ENCODE measurements at regions not wholly inside any gene's neighbourhood (a gene's known extent, or its start where the extent isn't known, plus 50 kb on each side); places are given as distances from the start of the nearest gene placed in this dataset.

DNA sequence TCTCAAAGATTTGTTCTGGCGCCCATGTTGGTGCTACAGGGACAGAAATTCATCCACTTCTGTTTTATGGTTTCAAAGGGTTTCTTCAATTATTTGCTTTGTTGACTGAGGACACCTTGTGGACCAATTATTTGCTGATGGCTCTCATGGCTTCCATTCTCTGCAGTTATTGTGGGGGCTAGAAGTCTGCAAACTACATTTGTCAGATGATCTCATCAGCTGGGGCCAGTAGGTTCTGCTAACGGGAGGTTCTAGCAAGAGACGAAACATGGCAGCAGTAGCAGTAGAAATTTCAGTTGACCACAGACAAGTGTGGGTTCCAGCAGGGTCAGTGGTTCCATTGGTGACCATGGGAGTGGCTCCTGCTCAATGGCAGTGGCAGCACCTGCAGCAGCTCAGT, 72.8 kb upstream of the BLCAP start:
- no peak for DNase-seq (ENCODE audit: low read depth)
- no peak overlapping the region for H3K4me3 ChIP-seq (ENCODE audit: control insufficient read depth, low read depth, low read length)
- TF ChIP-seq, protein P1, sequence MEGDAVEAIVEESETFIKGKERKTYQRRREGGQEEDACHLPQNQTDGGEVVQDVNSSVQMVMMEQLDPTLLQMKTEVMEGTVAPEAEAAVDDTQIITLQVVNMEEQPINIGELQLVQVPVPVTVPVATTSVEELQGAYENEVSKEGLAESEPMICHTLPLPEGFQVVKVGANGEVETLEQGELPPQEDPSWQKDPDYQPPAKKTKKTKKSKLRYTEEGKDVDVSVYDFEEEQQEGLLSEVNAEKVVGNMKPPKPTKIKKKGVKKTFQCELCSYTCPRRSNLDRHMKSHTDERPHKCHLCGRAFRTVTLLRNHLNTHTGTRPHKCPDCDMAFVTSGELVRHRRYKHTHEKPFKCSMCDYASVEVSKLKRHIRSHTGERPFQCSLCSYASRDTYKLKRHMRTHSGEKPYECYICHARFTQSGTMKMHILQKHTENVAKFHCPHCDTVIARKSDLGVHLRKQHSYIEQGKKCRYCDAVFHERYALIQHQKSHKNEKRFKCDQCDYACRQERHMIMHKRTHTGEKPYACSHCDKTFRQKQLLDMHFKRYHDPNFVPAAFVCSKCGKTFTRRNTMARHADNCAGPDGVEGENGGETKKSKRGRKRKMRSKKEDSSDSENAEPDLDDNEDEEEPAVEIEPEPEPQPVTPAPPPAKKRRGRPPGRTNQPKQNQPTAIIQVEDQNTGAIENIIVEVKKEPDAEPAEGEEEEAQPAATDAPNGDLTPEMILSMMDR (conservative IDR thresholded peaks at IDR 0.05; ENCODE audit: control insufficient read depth, insufficient read depth, low read depth, low read length): no peak

DNA sequence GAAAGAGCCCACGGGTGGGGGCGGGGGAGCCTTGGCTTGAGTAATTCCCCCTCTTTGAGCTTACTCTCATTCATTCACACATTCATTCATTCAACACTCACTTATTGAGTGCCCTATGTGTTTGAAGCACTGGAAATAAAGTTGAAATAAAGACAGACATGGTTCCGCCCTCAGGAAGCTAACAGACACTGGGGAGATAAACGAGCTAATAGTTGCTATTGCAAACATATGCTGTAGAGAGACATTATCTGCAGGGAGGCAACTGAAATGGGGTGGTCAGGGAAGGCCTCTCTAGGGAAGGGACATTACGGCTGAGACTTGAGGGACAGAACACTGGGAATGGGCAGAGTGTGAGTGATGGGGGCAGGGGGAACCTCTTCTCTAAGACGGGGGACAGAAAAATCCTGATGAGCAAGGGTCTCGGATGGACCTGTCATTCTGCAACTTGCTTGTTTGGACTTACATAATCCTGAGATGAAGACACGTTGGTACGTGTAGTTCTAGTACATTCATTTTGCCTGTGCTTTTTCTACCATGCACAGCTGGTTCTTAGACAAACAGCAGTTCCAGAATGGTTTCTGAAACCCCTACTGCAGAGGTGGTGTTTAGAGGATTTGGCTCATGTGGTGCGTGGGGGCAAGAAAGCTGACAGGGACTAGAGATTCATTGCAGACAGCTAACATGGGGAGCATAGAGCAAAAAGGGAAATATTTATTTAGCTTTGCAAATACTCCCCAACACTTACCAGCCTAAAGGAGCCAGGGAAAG, 71.1 kb upstream of the BLCAP start:
- TF ChIP-seq, protein P1 (conservative IDR thresholded peaks at IDR 0.05; ENCODE audit: control insufficient read depth, insufficient read depth, low read depth, low read length): no peak
- DNase-seq (ENCODE audit: low read depth): no peak
- no peak overlapping the region for H3K4me3 ChIP-seq (ENCODE audit: control insufficient read depth, low read depth, low read length)

DNA sequence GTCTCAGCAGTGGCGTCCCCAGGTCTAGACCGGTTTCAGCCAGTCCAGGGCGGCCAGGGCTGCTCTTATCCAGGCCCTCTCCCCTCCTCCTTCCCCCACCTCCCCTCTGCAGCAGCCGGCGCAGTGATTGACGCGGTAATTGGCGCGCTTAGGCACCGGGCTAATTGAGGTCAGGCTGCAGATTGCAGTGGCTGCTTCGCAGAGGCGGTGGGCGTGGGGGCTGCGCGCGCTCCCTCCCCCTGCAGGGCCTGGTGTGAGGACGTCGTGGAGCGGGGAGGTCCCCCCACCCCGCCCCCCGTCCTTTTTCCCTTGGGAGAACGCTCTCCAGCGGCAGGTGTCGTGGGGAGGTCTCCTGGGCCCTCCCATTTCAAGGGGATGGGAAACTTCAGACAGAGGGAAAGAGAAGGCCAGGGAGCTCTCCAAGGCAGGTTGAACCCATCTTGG, 70.4 kb upstream of the BLCAP start:
- DNase-seq (ENCODE audit: low read depth): no peak
- no peak overlapping the region for H3K4me3 ChIP-seq (ENCODE audit: control insufficient read depth, low read depth, low read length)

DNA sequence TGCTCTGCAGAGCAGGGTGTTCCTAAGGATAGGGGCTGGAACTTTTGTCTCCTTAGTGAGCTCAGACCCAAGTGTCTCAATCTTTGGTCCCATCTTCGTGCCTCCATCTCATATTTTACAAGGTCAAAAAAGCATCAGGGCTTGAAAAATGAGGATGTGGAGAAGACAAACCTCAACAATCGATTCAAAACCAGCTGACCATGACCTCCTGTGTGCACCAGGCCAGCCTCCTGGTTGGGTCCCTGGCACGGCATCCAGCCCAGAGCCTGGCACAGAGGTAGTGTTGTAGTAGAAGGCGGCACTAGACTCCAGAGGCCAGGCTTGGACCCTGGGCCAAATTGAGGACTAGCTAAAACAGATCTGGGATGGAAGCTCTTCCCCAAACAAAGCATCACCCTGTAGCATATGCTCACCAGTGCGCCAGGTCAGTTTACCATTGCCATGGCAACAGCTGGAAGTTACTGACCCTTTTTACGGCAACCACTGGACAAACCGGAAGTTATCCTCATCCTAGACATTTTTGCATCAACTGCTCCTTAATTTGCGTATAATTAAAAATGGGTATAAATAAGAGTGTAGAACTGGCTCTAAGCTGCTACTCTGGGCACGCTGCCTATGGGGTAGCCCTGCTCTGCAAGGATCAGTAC, 69.3 kb upstream of the BLCAP start:
- DNase-seq (ENCODE audit: low read depth): no peak
- no peak overlapping the region for H3K4me3 ChIP-seq (ENCODE audit: control insufficient read depth, low read depth, low read length)
- TF ChIP-seq, protein P1 (conservative IDR thresholded peaks at IDR 0.05; ENCODE audit: control insufficient read depth, insufficient read depth, low read depth, low read length): no peak

More for the DNA sequence above, 70.4 kb upstream of the BLCAP start:
- TF ChIP-seq, protein P1 (conservative IDR thresholded peaks at IDR 0.05; ENCODE audit: control insufficient read depth, insufficient read depth, low read depth, low read length): no peak

DNA sequence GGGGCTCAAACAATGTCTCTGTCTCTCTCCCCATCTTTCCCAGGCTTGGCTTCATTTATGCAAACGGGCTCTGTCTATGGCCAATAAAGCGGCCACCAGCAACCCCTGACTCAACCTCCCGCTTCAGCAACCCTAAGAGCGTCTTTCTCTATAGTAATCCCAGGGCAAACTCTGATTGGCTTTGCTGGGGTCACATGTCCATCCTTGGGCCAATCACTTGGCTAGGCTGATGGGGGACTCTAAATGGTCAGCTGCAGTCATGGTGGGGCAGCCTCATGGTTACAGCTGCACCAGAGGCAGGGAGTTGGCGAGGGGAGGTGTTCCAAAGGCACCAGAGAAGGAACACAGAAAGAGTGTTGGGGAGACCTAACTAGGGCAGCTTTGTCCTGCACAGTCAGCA, 68.5 kb upstream of the BLCAP start:
- no peak for DNase-seq (ENCODE audit: low read depth)
- TF ChIP-seq, protein P1 (conservative IDR thresholded peaks at IDR 0.05; ENCODE audit: control insufficient read depth, insufficient read depth, low read depth, low read length): no peak
- no peak overlapping the region for H3K4me3 ChIP-seq (ENCODE audit: control insufficient read depth, low read depth, low read length)

DNA sequence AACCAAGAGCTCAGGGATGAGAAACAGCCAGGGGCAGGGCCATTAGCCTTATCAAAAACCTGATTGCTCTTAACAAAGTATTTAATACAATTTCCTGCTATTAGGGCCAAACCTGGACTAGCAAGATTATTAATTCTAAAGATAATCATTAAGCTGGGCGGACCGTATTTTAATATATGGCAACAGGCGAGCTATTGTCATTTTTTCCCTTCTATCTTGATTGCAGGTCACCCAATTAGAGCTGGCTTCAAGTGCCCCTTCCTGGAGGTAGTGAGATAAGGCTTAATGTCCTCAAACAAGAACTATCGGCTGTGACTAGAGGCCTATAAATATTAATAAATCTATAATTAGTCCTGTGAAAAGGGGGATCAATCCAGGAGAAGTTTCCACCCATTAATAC, 66.0 kb upstream of the BLCAP start:
- TF ChIP-seq, protein P1 (conservative IDR thresholded peaks at IDR 0.05; ENCODE audit: control insufficient read depth, insufficient read depth, low read depth, low read length): no peak
- no peak for DNase-seq (ENCODE audit: low read depth)
- H3K4me3 ChIP-seq (ENCODE audit: control insufficient read depth, low read depth, low read length): no peak overlapping the region

All from fibroblast of mammary gland (primary cell).